NCI-H128 (cell line): ENCODE measurements at regions not wholly inside any gene's neighbourhood (a gene's known extent, or its start where the extent isn't known, plus 50 kb on each side); places are given as distances from the start of the nearest gene placed in this dataset.
A peak's percentile ranks its signal among the peaks of the same experiment; 100 is the strongest.
"Not testable (repeated sequence)": the region's sequence is repeated elsewhere in the genome, so short reads cannot be mapped to it uniquely, and the experiment has no call there.

Source experiments
- DNase-seq: peaks from one replicate; lab custom pipeline; 2025; ENCODE audit not compliant: unreplicated experiment; lab: John Stamatoyannopoulos, UW

- DNase-seq = no peak
Observed at GRCh38 chr2:51322613-51323012, 290.7 kb upstream of the NRXN1 start.

GRCh38 chr2:51304311-51304710, 272.4 kb upstream of the NRXN1 start:
- no peak for DNase-seq

- DNase-seq = no peak
Observed at GRCh38 chr2:51301381-51301780, 269.4 kb upstream of the NRXN1 start.

- DNase-seq = no peak
Observed at GRCh38 chr2:51299370-51299769, 267.4 kb upstream of the NRXN1 start.

- no peak for DNase-seq
Observed at GRCh38 chr2:51297488-51297887, 265.6 kb upstream of the NRXN1 start.

GRCh38 chr2:51293566-51294200, 261.8 kb upstream of the NRXN1 start:
- no peak for DNase-seq

GRCh38 chr2:51291762-51292551, 260.0 kb upstream of the NRXN1 start:
- DNase-seq = no peak

- no peak for DNase-seq
Observed at GRCh38 chr2:51290725-51291124, 258.8 kb upstream of the NRXN1 start.

GRCh38 chr2:51289045-51289444, 257.1 kb upstream of the NRXN1 start:
- no peak for DNase-seq

GRCh38 chr2:51268191-51268590, 236.3 kb upstream of the NRXN1 start:
- DNase-seq = no peak

GRCh38 chr2:51265539-51265938, 233.6 kb upstream of the NRXN1 start:
- no peak for DNase-seq

GRCh38 chr2:51263951-51264350, 232.0 kb upstream of the NRXN1 start:
- peak; percentile 20 for DNase-seq

- DNase-seq = not testable (repeated sequence)
Observed at GRCh38 chr2:51263101-51263500, 231.2 kb upstream of the NRXN1 start.

- no peak for DNase-seq
Observed at GRCh38 chr2:51258301-51258700, 226.4 kb upstream of the NRXN1 start.

GRCh38 chr2:51256736-51257135, 224.8 kb upstream of the NRXN1 start:
- no peak for DNase-seq

- DNase-seq = no peak
Observed at GRCh38 chr2:51251356-51251755, 219.4 kb upstream of the NRXN1 start.

GRCh38 chr2:51247252-51247805, 215.4 kb upstream of the NRXN1 start:
- no peak for DNase-seq

- no peak for DNase-seq
Observed at GRCh38 chr2:51243892-51244535, 212.1 kb upstream of the NRXN1 start.

GRCh38 chr2:51237626-51238271, 205.8 kb upstream of the NRXN1 start:
- no peak for DNase-seq

GRCh38 chr2:51232027-51232426, 200.1 kb upstream of the NRXN1 start:
- no peak for DNase-seq

- no peak for DNase-seq
Observed at GRCh38 chr2:51231071-51231470, 199.1 kb upstream of the NRXN1 start.
